ENCODE measurements at regions not wholly inside any gene's neighbourhood (a gene's known extent, or its start where the extent isn't known, plus 50 kb on each side); places are given as distances from the start of the nearest gene placed in this dataset.
"Not testable (repeated sequence)": the region's sequence is repeated elsewhere in the genome, so short reads cannot be mapped to it uniquely, and the experiment has no call there.

GRCh38 chr7:142584765-142585164 is 164.5 kb upstream of the PRSS1 start:
- TF ChIP-seq, protein P1, sequence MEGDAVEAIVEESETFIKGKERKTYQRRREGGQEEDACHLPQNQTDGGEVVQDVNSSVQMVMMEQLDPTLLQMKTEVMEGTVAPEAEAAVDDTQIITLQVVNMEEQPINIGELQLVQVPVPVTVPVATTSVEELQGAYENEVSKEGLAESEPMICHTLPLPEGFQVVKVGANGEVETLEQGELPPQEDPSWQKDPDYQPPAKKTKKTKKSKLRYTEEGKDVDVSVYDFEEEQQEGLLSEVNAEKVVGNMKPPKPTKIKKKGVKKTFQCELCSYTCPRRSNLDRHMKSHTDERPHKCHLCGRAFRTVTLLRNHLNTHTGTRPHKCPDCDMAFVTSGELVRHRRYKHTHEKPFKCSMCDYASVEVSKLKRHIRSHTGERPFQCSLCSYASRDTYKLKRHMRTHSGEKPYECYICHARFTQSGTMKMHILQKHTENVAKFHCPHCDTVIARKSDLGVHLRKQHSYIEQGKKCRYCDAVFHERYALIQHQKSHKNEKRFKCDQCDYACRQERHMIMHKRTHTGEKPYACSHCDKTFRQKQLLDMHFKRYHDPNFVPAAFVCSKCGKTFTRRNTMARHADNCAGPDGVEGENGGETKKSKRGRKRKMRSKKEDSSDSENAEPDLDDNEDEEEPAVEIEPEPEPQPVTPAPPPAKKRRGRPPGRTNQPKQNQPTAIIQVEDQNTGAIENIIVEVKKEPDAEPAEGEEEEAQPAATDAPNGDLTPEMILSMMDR (IDR thresholded peaks at IDR 0.05; ENCODE audit: extremely low read depth, insufficient read depth, missing control alignments), result no peak
- in situ Hi-C loops (cut with MboI; ENCODE audit: low pct_unique_long_range_greater_than_20kb, low sequenced_read_pairs, unreplicated experiment), result no loop called here
- DNase-seq (ENCODE audit: low spot score), result no peak

GRCh38 chr7:142583446-142583845 is 165.8 kb upstream of the PRSS1 start:
- in situ Hi-C loops (cut with MboI; ENCODE audit: low pct_unique_long_range_greater_than_20kb, low sequenced_read_pairs, unreplicated experiment), result no loop called here
- TF ChIP-seq, protein P1 (IDR thresholded peaks at IDR 0.05; ENCODE audit: extremely low read depth, insufficient read depth, missing control alignments), result no peak
- peak; percentile 68 for DNase-seq (ENCODE audit: low spot score)

DNA sequence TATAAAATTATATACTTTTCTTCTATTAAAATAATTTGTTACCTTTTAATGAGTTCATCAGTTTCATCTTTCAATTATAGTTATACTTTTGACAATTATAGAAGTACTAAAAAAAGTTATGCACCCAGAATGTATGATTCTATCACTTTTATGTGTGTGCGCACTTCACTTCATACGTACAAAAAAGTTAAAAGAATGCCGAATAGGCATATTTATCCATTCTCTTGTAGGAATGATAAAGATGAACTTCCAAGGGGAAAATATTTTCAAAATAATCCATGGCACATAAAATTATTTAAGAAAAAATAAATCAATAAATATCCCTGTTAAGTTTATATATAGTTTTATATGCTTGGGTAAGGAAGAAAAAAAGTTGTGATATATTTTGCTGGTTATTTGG is 166.9 kb upstream of the PRSS1 start:
- DNase-seq (ENCODE audit: low spot score), result no peak
- TF ChIP-seq, protein P1 (IDR thresholded peaks at IDR 0.05; ENCODE audit: extremely low read depth, insufficient read depth, missing control alignments), result no peak
- in situ Hi-C loops (cut with MboI; ENCODE audit: low pct_unique_long_range_greater_than_20kb, low sequenced_read_pairs, unreplicated experiment), result no loop called here

DNA sequence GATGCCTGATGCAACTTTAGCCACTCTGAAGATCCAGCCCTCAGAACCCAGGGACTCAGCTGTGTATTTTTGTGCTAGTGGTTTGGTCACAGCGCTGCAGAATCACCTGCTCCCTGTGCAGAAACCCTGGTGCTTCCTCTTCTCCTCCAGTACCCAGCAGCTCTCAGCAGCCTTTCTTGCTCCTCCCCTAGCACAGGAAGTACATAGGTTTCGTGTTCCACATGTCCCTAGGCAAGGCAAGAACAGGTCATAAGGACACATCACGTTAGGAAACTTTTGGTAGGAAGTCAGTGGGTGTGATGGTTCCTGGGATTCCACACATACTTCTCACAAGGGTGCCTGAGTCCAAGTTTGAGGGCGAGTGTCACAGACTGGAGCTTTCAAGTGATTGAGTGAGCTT is 167.9 kb upstream of the PRSS1 start:
- TF ChIP-seq, protein P1 (IDR thresholded peaks at IDR 0.05; ENCODE audit: extremely low read depth, insufficient read depth, missing control alignments), result no peak
- peak; percentile 17 for DNase-seq (ENCODE audit: low spot score)
- in situ Hi-C loops (cut with MboI; ENCODE audit: low pct_unique_long_range_greater_than_20kb, low sequenced_read_pairs, unreplicated experiment), result no loop called here

GRCh38 chr7:142579946-142580345 is 169.3 kb upstream of the PRSS1 start:
- TF ChIP-seq, protein P1 (IDR thresholded peaks at IDR 0.05; ENCODE audit: extremely low read depth, insufficient read depth, missing control alignments), result no peak
- in situ Hi-C loops (cut with MboI; ENCODE audit: low pct_unique_long_range_greater_than_20kb, low sequenced_read_pairs, unreplicated experiment), result no loop called here

DNA sequence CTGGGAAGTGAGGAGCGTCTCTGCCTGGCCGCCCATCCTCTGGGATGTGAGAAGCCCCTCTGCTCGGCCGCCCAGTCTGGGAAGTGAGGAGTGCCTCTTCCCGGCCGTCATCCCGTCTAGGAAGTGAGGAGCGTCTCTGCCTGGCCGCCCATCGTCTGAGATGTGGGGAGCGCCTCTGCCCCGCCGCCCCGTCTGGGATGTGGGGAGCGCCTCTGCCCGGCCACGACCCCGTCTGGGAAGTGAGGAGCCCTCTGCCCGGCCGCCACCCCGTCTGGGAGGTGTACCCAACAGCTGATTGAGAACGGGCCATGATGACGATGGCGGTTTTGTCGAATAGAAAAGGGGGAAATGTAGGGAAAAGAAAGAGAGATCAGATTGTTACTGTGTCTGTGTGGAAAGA is 173.9 kb upstream of the PRSS1 start:
- DNase-seq (ENCODE audit: low spot score); in situ Hi-C loops (cut with MboI; ENCODE audit: low pct_unique_long_range_greater_than_20kb, low sequenced_read_pairs, unreplicated experiment): not testable (repeated sequence)

More at GRCh38 chr7:142579946-142580345, 169.3 kb upstream of the PRSS1 start:
- no peak for DNase-seq (ENCODE audit: low spot score)

DNA sequence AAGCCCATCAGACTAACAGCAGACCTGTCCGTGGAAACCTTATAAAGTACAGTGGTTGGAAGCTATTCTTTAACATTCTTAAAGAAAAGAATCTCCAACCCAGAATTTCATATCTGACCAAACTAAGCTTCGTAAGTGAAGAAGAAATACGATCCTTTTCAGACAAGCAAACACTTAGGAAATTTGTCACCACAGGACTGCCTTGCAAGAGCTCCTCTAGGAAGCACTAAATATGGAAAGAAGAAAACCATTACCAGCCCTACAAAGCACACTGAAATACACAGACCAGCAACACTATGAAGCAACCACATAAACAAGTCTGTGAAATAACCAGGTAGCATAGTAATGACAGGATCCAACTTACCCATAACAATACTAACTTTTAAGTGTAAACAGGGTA is 177.7 kb upstream of the PRSS1 start:
- in situ Hi-C loops (cut with MboI; ENCODE audit: low pct_unique_long_range_greater_than_20kb, low sequenced_read_pairs, unreplicated experiment), result no loop called here
- TF ChIP-seq, protein P1 (IDR thresholded peaks at IDR 0.05; ENCODE audit: extremely low read depth, insufficient read depth, missing control alignments), result no peak
- DNase-seq (ENCODE audit: low spot score), result no peak
